PC-9 (cell line): ENCODE measurements at regions not wholly inside any gene's neighbourhood (a gene's known extent, or its start where the extent isn't known, plus 50 kb on each side); places are given as distances from the start of the nearest gene placed in this dataset.
"Not testable (repeated sequence)": the region's sequence is repeated elsewhere in the genome, so short reads cannot be mapped to it uniquely, and the experiment has no call there.

ENCODE experiments used
- BruUV-seq: library from RNA; stranded (reverse); fragments of 400-500 nt; replicated peaks from 2 replicates; lab custom pipeline; 2021; lab: Mats Ljungman, UMichigan
- CTCF ChIA-PET: fragments of 300-600 bp; sonication (Branson Sonifier 250); formaldehyde crosslinking; loops from one replicate; lab custom pipeline; 2022; ENCODE audit warnings: antibody characterized with exemption; lab: Charles Lee
- POLR2A ChIA-PET: fragments of 300-600 bp; sonication (Branson Sonifier 250); formaldehyde crosslinking; loops from one replicate; lab custom pipeline; 2022; ENCODE audit warnings: antibody characterized with exemption; ENCODE audit not compliant: unreplicated experiment; lab: Charles Lee
- DNase-seq, 2 experiments: peaks; one replicate each; pipeline versions ENCODE4 v3.0.0 to v3.0.0-alpha.2; 2015 to 2022; ENCODE audit warnings: mixed read lengths in 1 of 2
- H2AFZ ChIP-seq: fragments of 200-600 bp; sonication (generic); 2 replicates; pipeline ENCODE4 v1.8.1; 2017; ENCODE audit warnings: antibody characterized with exemption
- H3F3A ChIP-seq: fragments of 200-600 bp; sonication (generic); 2 replicates; pipeline ENCODE4 v1.8.1; 2017; ENCODE audit warnings: antibody characterized with exemption, mild to moderate bottlenecking, low read depth; ENCODE audit not compliant: insufficient read depth
- H3K27ac ChIP-seq: fragments of 200-600 bp; sonication (generic); 2 replicates; pipeline ENCODE4 v1.6.1; 2016; ENCODE audit warnings: mixed run types
- H3K27me3 ChIP-seq: fragments of 200-600 bp; sonication (generic); 2 replicates; pipeline ENCODE4 v1.6.1; 2016; ENCODE audit warnings: low read depth, mixed run types; ENCODE audit not compliant: insufficient read depth
- H3K36me3 ChIP-seq: fragments of 200-600 bp; sonication (generic); 2 replicates; pipeline ENCODE4 v1.6.1; 2016; ENCODE audit warnings: low read depth, mixed run types
- H3K4me1 ChIP-seq: fragments of 200-600 bp; sonication (generic); replicated peaks from 2 replicates; pipeline ENCODE4 v1.6.1; 2016; ENCODE audit warnings: mixed run types; ENCODE audit not compliant: insufficient read depth
- H3K4me2 ChIP-seq: fragments of 200-600 bp; sonication (generic); 2 replicates; pipeline ENCODE4 v1.6.1; 2017; ENCODE audit warnings: mixed run types
- H3K4me3 ChIP-seq: fragments of 200-600 bp; sonication (generic); 2 replicates; pipeline ENCODE4 v1.6.1; 2016; ENCODE audit warnings: mixed run types
- H3K79me2 ChIP-seq: fragments of 200-600 bp; sonication (generic); 2 replicates; pipeline ENCODE4 v1.6.1; 2017; ENCODE audit warnings: low read depth, mixed run types
- H3K9me2 ChIP-seq: fragments of 200-600 bp; sonication (generic); 2 replicates; pipeline ENCODE4 v1.8.1; 2017; ENCODE audit warnings: mild to moderate bottlenecking; ENCODE audit not compliant: insufficient read depth
- H3K9me3 ChIP-seq: fragments of 200-600 bp; sonication (generic); 2 replicates; pipeline ENCODE4 v1.8.1; 2016; ENCODE audit warnings: low read depth; ENCODE audit not compliant: insufficient read depth
- H4K20me1 ChIP-seq: fragments of 200-600 bp; sonication (generic); 2 replicates; pipeline ENCODE4 v1.8.1; 2017; ENCODE audit not compliant: insufficient read depth
- CTCF ChIP-seq: fragments of 200-600 bp; sonication (generic); conservative IDR thresholded peaks from 2 replicates; pipeline ENCODE4 v1.6.1; 2017; ENCODE audit warnings: mixed run types, antibody characterized with exemption, mild to moderate bottlenecking, moderate library complexity
- EZH2 ChIP-seq: fragments of 200-600 bp; sonication (generic); IDR thresholded peaks from 2 replicates; pipeline ENCODE4 v1.8.0; 2017; ENCODE audit warnings: antibody characterized with exemption, low read depth
- intact Hi-C: fragments of 100-400 bp; cut with micrococcal nuclease; formaldehyde crosslinking; loops from one replicate; pipeline ENCODE4 v1.10.0; 2022; ENCODE audit not compliant: unreplicated experiment

- no peaks in the 10 kb centered on the region for H3F3A ChIP-seq
- no peaks in the 10 kb centered on the region for H3K79me2 ChIP-seq
- no peak overlapping the region for H3K4me2 ChIP-seq
- no peak for TF ChIP-seq CTCF
- no peak for TF ChIP-seq EZH2
- no peaks in the 10 kb centered on the region for H3K27me3 ChIP-seq
- POLR2A ChIA-PET, result no interaction called here
- no peak overlapping the region for H2AFZ ChIP-seq
- BruUV-seq, result no TSS peak
- CTCF ChIA-PET, result no interaction called here
- no peak for DNase-seq
- H3K4me1 ChIP-seq, result peaks cover 5% of the 10 kb centered on the region; the same call in 1 of the 2 replicates
- H3K27ac ChIP-seq, result no peak overlapping the region
- H3K4me3 ChIP-seq, result no peak overlapping the region
- no peaks in the 10 kb centered on the region for H4K20me1 ChIP-seq
- H3K9me3 ChIP-seq, result peaks cover 11% of the 10 kb centered on the region; the same call in 1 of the 2 replicates
- intact Hi-C loops, result no loop called here
- H3K9me2 ChIP-seq, result 0 out of 2 replicates have a peak, but pooled peaks cover 5% of the 10 kb centered on the region
- H3K36me3 ChIP-seq, result no peaks in the 10 kb centered on the region
Measured at GRCh38 chr12:47311010-47311409, 231.3 kb upstream of the AMIGO2 start.

- 0 out of 2 replicates have a peak, but pooled peaks cover 5% of the 10 kb centered on the region for H3K9me2 ChIP-seq
- H3F3A ChIP-seq, result no peaks in the 10 kb centered on the region
- no peak for DNase-seq
- CTCF ChIA-PET, result no interaction called here
- no peaks in the 10 kb centered on the region for H4K20me1 ChIP-seq
- no peak overlapping the region for H3K4me2 ChIP-seq
- intact Hi-C loops, result loop anchor here (1.0 kb wide), 1 partner anchor 276 kb away; no protein-coding TSS in a partner anchor
- TF ChIP-seq EZH2, result no peak
- no peak for TF ChIP-seq CTCF
- H2AFZ ChIP-seq, result no peak overlapping the region
- no peak overlapping the region for H3K27ac ChIP-seq
- POLR2A ChIA-PET, result no interaction called here
- no TSS peak for BruUV-seq
- peaks cover 5% of the 10 kb centered on the region; the same call in 1 of the 2 replicates for H3K4me1 ChIP-seq
- H3K4me3 ChIP-seq, result no peak overlapping the region
- no peaks in the 10 kb centered on the region for H3K79me2 ChIP-seq
- H3K9me3 ChIP-seq, result peaks cover 11% of the 10 kb centered on the region; the same call in 1 of the 2 replicates
- H3K36me3 ChIP-seq, result no peaks in the 10 kb centered on the region
- no peaks in the 10 kb centered on the region for H3K27me3 ChIP-seq
Measured at GRCh38 chr12:47308672-47309071, 228.9 kb upstream of the AMIGO2 start.

- H3K4me3 ChIP-seq, result no peak overlapping the region
- peak; percentile 55 to 56 for DNase-seq
- CTCF ChIA-PET, result interaction anchor here (0.5 to 0.6 kb wide), 2 partner anchors 98 to 122 kb away, joined by 3 read pairs; no protein-coding TSS in a partner anchor
- no peaks in the 10 kb centered on the region for H3K27me3 ChIP-seq
- BruUV-seq, result no TSS peak
- H3K4me1 ChIP-seq, result peaks cover 5% of the 10 kb centered on the region; the same call in 1 of the 2 replicates
- intact Hi-C loops, result loop anchor here (1.0 kb wide), 4 partner anchors 37 to 276 kb away; no protein-coding TSS in a partner anchor
- peak overlapping the region; percentile 24 for H3K27ac ChIP-seq
- no peaks in the 10 kb centered on the region for H3K36me3 ChIP-seq
- POLR2A ChIA-PET, result no interaction called here
- H4K20me1 ChIP-seq, result no peaks in the 10 kb centered on the region
- H3K79me2 ChIP-seq, result no peaks in the 10 kb centered on the region
- 0 out of 2 replicates have a peak, but pooled peaks cover 5% of the 10 kb centered on the region for H3K9me2 ChIP-seq
- H3K9me3 ChIP-seq, result peaks cover 11% of the 10 kb centered on the region; the same call in 1 of the 2 replicates
- TF ChIP-seq EZH2, result no peak
- TF ChIP-seq CTCF, result peak; percentile 74
- H3K4me2 ChIP-seq, result 0 out of 2 replicates have a peak overlapping the region, but pooled peaks have one; percentile 8
- H3F3A ChIP-seq, result no peaks in the 10 kb centered on the region
- 0 out of 2 replicates have a peak overlapping the region, but pooled peaks have one; percentile 14 for H2AFZ ChIP-seq
Measured at GRCh38 chr12:47307680-47308399, 228.1 kb upstream of the AMIGO2 start.

GRCh38 chr12:47306773-47307679, 227.3 kb upstream of the AMIGO2 start:
- TSS peak; percentile 88 for BruUV-seq
- intact Hi-C loops, result loop anchor here (1.0 kb wide), 3 partner anchors 36 to 227 kb away; no protein-coding TSS in a partner anchor
- 0 out of 2 replicates have a peak overlapping the region, but pooled peaks have one; percentile 14 for H2AFZ ChIP-seq

More at GRCh38 chr12:47306773-47307679, 227.3 kb upstream of the AMIGO2 start:
- 0 out of 2 replicates have a peak overlapping the region, but pooled peaks have one; percentile 8 for H3K4me2 ChIP-seq
- peak overlapping the region; percentile 24 for H3K27ac ChIP-seq
- H4K20me1 ChIP-seq, DNase-seq, H3K9me2 ChIP-seq, H3K36me3 ChIP-seq, H3K27me3 ChIP-seq, POLR2A ChIA-PET, H3K4me3 ChIP-seq, H3K79me2 ChIP-seq, H3K4me1 ChIP-seq, H3F3A ChIP-seq: not testable (repeated sequence)
- peaks cover 12% of the 10 kb centered on the region; the same call in 1 of the 2 replicates for H3K9me3 ChIP-seq
- CTCF ChIA-PET, result interaction anchor here (0.6 to 1.0 kb wide), 3 partner anchors 87 to 275 kb away, joined by 3 to 5 read pairs (median 3); partner anchors contain the start of gene AMIGO2
